ENCODE measurements at regions not wholly inside any gene's neighbourhood (a gene's known extent, or its start where the extent isn't known, plus 50 kb on each side); places are given as distances from the start of the nearest gene placed in this dataset.
"Not testable (repeated sequence)": the region's sequence is repeated elsewhere in the genome, so short reads cannot be mapped to it uniquely, and the experiment has no call there.

DNA sequence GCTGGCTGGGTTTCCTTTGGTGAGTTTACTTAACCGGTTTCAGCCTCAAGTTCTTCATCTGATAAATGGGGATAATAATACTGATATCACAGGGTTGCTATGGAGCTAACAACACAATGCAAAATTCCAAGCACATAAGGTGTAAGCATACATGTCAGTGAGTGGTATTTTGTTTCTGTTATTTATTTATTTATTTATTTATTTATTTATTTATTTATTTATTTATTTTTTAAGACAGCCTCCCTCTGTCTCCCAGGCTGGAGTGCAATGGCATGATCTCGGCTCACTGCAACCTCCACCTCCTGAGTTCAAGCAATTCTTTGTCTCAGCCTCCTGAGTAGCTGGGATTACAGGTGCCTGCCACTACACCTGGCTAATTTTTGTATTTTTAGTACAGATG is 1287.4 kb upstream of the TMEM132C start:
- TF ChIP-seq, protein P1, sequence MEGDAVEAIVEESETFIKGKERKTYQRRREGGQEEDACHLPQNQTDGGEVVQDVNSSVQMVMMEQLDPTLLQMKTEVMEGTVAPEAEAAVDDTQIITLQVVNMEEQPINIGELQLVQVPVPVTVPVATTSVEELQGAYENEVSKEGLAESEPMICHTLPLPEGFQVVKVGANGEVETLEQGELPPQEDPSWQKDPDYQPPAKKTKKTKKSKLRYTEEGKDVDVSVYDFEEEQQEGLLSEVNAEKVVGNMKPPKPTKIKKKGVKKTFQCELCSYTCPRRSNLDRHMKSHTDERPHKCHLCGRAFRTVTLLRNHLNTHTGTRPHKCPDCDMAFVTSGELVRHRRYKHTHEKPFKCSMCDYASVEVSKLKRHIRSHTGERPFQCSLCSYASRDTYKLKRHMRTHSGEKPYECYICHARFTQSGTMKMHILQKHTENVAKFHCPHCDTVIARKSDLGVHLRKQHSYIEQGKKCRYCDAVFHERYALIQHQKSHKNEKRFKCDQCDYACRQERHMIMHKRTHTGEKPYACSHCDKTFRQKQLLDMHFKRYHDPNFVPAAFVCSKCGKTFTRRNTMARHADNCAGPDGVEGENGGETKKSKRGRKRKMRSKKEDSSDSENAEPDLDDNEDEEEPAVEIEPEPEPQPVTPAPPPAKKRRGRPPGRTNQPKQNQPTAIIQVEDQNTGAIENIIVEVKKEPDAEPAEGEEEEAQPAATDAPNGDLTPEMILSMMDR (IDR thresholded peaks at IDR 0.05 in 4 of 5, conservative IDR thresholded peaks at IDR 0.05 in 1 of 5) = not testable (repeated sequence)
- not testable (repeated sequence) for TF ChIP-seq POLR2A (IDR thresholded peaks at IDR 0.05)

Measured in gastrocnemius medialis (tissue), 4 donors.